ENCODE measurements at regions not wholly inside any gene's neighbourhood (a gene's known extent, or its start where the extent isn't known, plus 50 kb on each side); places are given as distances from the start of the nearest gene placed in this dataset.

DNA sequence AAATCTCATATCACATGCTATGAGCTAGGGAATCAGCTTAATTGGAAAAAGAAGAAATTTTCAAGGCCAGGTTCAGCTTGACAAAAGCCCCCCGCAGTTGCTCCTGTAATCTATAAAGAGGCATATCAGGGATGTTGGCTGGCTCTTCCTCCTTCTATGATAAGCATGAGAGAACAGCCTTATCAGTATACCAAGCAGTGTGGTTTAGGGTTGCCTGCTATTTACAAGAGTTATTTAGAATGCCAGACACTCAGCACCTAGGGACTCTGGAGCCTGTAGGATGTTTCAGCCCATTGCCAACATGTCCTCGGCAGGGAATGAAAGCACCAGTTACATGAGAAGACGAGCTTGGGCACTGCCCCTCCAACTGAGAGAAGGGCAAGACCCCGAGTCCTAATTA lies 89.5 kb upstream of the TMPO start:
- Histone ChIP-seq H3K79me2 (ENCODE audit: control insufficient read depth, insufficient read depth, low read length) (no peaks in the 10 kb centered on the region), H3K27ac (ENCODE audit: low read length in 2 of 2) (no peak overlapping the region), H3K4me3 (ENCODE audit: control extremely low read depth in 1 of 5, extremely low read depth in 1 of 5, insufficient read depth in 1 of 5, low read depth in 2 of 5, low read length in 4 of 5) (no peak overlapping the region), H4K20me1 (ENCODE audit: control insufficient read depth, insufficient read depth, low read length, poor library complexity, severe bottlenecking) (no peaks in the 10 kb centered on the region), H3K36me3 (replicated peaks in 1 of 2; ENCODE audit: control extremely low read depth in 1 of 2, control insufficient read depth in 1 of 2, extremely low read depth in 1 of 2, insufficient read depth in 2 of 2, low read length in 1 of 2) (no peaks in the 10 kb centered on the region), H3K27me3 (replicated peaks in 1 of 4; ENCODE audit: control extremely low read depth in 1 of 4, control insufficient read depth in 3 of 4, insufficient read depth in 4 of 4, low read length in 3 of 4) (no peaks in the 10 kb centered on the region), H3K9ac (ENCODE audit: low read length) (no peak overlapping the region), H3K4me2 (replicated peaks; ENCODE audit: low read depth, low read length, poor library complexity, severe bottlenecking) (no peak overlapping the region), H3K9me3 (ENCODE audit: control extremely low read depth in 1 of 3, control insufficient read depth in 2 of 3, insufficient read depth in 1 of 3, low read length in 2 of 3) (no peaks in the 10 kb centered on the region), H3K4me1 (ENCODE audit: control insufficient read depth in 2 of 2, insufficient read depth in 2 of 2, low read length in 2 of 2) (peaks cover 0 to 3% of the 10 kb centered on the region in 2 donors), H2AFZ (ENCODE audit: insufficient read depth, low read depth, low read length, poor library complexity, severe bottlenecking) (no peak overlapping the region)
- intact Hi-C loops (cut with micrococcal nuclease), result loop anchor here (1.0 to 2.0 kb wide), 3 partner anchors 65 to 227 kb away; no protein-coding TSS in a partner anchor
- DNase-seq (no peak), ATAC-seq (ENCODE audit: low read depth) (no peak)
- TF ChIP-seq, protein P1, sequence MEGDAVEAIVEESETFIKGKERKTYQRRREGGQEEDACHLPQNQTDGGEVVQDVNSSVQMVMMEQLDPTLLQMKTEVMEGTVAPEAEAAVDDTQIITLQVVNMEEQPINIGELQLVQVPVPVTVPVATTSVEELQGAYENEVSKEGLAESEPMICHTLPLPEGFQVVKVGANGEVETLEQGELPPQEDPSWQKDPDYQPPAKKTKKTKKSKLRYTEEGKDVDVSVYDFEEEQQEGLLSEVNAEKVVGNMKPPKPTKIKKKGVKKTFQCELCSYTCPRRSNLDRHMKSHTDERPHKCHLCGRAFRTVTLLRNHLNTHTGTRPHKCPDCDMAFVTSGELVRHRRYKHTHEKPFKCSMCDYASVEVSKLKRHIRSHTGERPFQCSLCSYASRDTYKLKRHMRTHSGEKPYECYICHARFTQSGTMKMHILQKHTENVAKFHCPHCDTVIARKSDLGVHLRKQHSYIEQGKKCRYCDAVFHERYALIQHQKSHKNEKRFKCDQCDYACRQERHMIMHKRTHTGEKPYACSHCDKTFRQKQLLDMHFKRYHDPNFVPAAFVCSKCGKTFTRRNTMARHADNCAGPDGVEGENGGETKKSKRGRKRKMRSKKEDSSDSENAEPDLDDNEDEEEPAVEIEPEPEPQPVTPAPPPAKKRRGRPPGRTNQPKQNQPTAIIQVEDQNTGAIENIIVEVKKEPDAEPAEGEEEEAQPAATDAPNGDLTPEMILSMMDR (IDR thresholded peaks at IDR 0.05), result no peak
- TF ChIP-seq EZH2 (IDR thresholded peaks at IDR 0.05; ENCODE audit: borderline replicate concordance, insufficient read depth, low read depth, low read length, poor library complexity, severe bottlenecking), result no peak
- WGBS (ENCODE audit: insufficient coverage), result 96% methylated on average over 3 of the region's 4 CpGs
- CTCF ChIA-PET, result interaction anchor here (0.5 to 2.5 kb wide), 5 partner anchors 11 to 96 kb away, joined by 3 to 8 read pairs (median 3); no protein-coding TSS in a partner anchor
- Mint-ChIP-seq H3K9me3 (ENCODE audit: insufficient read depth) (no peaks in the 10 kb centered on the region), H3K4me1 (no peaks in the 10 kb centered on the region), H3K4me3 (no peak overlapping the region), H3K27ac (no peak overlapping the region), H3K27me3 (peaks cover 3% of the 10 kb centered on the region)
- POLR2A ChIA-PET, result no interaction called here

DNA sequence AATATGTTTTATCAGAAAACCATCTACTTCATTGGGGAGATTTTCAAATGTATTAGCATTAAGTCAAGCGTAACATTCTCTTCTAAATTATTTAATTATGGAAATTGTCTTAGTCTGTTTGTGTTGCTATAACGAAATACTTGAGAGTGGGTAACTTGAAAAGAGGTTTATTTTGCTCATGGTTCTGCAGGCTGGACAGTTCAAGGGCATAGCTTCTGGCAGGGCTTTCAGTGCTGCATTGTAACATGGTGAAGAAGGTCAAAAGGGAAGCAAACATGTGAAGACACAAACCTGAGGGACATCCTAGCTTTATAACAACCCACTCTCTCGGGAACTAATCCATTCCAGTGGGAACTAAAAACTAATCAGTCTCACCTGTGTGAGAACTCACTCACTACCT lies 84.3 kb upstream of the TMPO start:
- H3K4me1 ChIP-seq (ENCODE audit: control insufficient read depth in 2 of 2, insufficient read depth in 2 of 2, low read length in 2 of 2), result no peaks in the 10 kb centered on the region
- no peak overlapping the region for H2AFZ ChIP-seq (ENCODE audit: insufficient read depth, low read depth, low read length, poor library complexity, severe bottlenecking)
- no peak overlapping the region for H3K4me3 Mint-ChIP-seq
- peaks cover 0 to 7% (median 1%) of the 10 kb centered on the region in 3 donors for H3K9me3 ChIP-seq (ENCODE audit: control extremely low read depth in 1 of 3, control insufficient read depth in 2 of 3, insufficient read depth in 1 of 3, low read length in 2 of 3)
- no peak overlapping the region for H3K4me2 ChIP-seq (replicated peaks; ENCODE audit: low read depth, low read length, poor library complexity, severe bottlenecking)
- no peak overlapping the region for H3K9ac ChIP-seq (ENCODE audit: low read length)
- WGBS (ENCODE audit: insufficient coverage), result no CpG with 5 or more reads among the region's 3 CpGs
- no peak for DNase-seq
- no peaks in the 10 kb centered on the region for H3K4me1 Mint-ChIP-seq
- CTCF ChIA-PET, result no interaction called here
- no peak overlapping the region for H3K27ac Mint-ChIP-seq
- H4K20me1 ChIP-seq (ENCODE audit: control insufficient read depth, insufficient read depth, low read length, poor library complexity, severe bottlenecking), result no peaks in the 10 kb centered on the region
- intact Hi-C loops (cut with micrococcal nuclease), result no loop called here
- peaks cover 20% of the 10 kb centered on the region for H3K27me3 Mint-ChIP-seq
- H3K27ac ChIP-seq (ENCODE audit: low read length in 2 of 2), result no peak overlapping the region
- POLR2A ChIA-PET, result no interaction called here
- no peaks in the 10 kb centered on the region for H3K79me2 ChIP-seq (ENCODE audit: control insufficient read depth, insufficient read depth, low read length)
- TF ChIP-seq, protein P1 (IDR thresholded peaks at IDR 0.05), result no peak
- no peak for TF ChIP-seq EZH2 (IDR thresholded peaks at IDR 0.05; ENCODE audit: borderline replicate concordance, insufficient read depth, low read depth, low read length, poor library complexity, severe bottlenecking)
- no peak for ATAC-seq (ENCODE audit: low read depth)
- H3K9me3 Mint-ChIP-seq (ENCODE audit: insufficient read depth), result peaks cover 5% of the 10 kb centered on the region
- H3K27me3 ChIP-seq (replicated peaks in 1 of 4; ENCODE audit: control extremely low read depth in 1 of 4, control insufficient read depth in 3 of 4, insufficient read depth in 4 of 4, low read length in 3 of 4), result peaks cover 0 to 9% (median 5%) of the 10 kb centered on the region in 4 experiments
- no peaks in the 10 kb centered on the region for H3K36me3 ChIP-seq (replicated peaks in 1 of 2; ENCODE audit: control extremely low read depth in 1 of 2, control insufficient read depth in 1 of 2, extremely low read depth in 1 of 2, insufficient read depth in 2 of 2, low read length in 1 of 2)
- H3K4me3 ChIP-seq (ENCODE audit: control extremely low read depth in 1 of 5, extremely low read depth in 1 of 5, insufficient read depth in 1 of 5, low read depth in 2 of 5, low read length in 4 of 5), result no peak overlapping the region
